ENCODE measurements at regions not wholly inside any gene's neighbourhood (a gene's known extent, or its start where the extent isn't known, plus 50 kb on each side); places are given as distances from the start of the nearest gene placed in this dataset.

DNA sequence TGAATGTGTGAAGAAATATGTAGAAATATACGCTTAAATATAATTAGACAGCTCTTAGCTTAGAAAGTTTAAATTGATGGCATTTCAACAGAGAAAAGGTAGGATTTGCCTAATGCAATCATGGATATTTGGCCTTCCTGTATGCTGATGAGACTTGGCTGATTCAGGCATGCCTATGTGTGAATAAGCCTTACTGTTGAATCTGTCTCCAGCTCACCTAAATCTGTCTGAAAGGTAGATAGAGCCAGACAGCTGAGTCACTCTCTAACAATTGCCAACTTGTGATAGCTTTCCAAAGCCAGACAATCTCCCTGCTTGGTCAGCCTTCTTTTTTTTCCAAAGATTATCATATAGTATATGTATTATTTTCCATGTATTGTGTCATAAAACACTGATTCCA lies 92.8 kb upstream of the FLRT2 start:
- DNase-seq (ENCODE audit: low read depth, low spot score) = no peak

DNA sequence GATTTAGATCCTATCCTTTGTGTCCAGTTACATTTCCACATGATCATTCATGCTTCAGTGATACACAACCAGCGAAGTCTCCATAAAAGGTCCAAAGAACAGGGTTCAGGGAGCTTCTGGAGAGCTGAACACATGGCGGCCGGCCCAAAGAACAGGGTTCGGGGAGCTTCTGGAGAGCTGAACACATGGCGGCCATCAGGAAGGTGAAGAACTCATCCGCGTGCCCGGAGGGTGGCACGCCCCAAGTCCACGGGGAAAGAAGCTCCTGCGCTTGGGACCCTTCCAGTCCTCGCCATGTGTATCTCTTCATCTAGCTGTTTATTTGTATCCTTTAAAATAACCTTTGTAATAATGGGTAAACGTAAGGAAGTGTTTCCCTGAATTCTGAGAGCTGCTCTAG lies 91.9 kb upstream of the FLRT2 start:
- DNase-seq (ENCODE audit: low read depth, low spot score) = no peak

DNA sequence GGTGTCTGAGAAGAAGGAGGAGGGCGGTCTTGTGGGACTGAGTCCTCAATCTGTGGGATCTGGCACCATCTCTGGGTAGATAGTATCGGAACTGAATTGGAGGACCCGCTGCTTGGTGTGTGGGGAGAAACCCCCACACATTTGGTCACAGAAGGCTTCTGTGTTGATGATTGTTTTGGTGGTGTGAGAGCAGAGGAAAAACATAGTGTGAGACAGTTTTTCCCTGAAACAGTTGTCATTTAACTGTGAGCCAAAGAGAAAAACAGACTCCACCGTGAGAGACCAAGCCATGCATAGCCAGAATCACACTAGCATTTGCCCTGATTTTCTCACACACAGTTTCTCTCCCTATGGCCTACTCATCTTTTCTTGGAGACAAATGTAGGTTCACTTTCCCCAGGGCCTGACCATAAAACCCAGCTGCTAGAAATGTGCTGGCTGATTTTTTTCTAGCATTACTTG lies 91.4 kb upstream of the FLRT2 start:
- DNase-seq (ENCODE audit: low read depth, low spot score) = no peak

GRCh38 chr14:85439696-85440328 lies 90.1 kb upstream of the FLRT2 start:
- DNase-seq (ENCODE audit: low read depth, low spot score) = no peak

DNA sequence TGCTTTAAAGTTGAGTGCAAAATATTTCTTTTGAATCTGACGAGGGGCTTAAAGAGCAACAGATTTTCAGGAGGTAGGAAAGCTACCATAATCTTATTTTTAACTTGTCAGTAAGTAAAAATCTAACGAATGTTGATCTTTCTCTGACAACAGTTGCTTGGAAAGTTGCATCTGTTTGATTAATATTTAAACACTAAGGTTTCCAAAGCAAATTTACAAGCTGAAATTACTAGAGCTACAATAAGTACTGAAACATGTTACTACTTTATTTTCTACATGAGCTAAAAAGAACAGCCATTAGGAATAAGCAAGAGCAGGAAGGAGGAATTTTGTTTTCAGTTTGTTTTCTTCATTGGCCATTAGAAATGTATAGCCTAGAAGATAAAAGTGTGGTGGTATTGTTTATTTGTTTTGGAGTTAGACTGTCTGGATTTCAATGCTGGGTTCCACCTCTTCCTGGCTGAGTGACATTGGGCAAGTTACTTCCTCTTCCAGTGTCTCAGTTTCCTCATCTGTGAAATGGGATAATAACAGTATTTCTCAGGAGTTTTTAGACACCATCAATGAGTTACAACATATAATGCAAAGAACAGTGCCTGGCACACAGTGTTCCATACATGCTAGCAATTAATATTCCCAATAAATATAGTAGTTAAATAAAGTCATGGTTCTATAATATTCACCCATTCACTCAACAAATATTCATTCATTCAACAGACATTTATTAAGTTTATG lies 87.9 kb upstream of the FLRT2 start:
- DNase-seq (ENCODE audit: low read depth, low spot score) = no peak

DNA sequence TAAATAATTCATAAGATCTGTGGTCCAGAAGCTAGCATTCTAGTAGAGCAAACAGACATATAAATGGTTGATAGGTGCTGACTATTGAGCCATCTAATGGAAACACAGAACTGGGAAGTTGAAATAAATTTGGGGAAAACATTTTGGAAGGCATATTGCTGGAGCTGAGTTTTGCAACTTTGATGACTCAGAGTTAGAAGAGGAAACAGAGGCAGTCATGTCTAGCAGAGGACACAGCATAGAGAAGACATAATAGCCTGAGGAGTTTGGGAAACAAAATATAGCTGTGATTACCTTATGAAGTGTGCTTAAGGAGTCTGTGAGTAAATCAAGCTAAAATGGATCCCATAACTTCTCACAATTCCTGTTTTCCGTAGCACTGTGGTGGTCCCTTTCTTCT lies 86.9 kb upstream of the FLRT2 start:
- no peak for DNase-seq (ENCODE audit: low read depth, low spot score)

DNA sequence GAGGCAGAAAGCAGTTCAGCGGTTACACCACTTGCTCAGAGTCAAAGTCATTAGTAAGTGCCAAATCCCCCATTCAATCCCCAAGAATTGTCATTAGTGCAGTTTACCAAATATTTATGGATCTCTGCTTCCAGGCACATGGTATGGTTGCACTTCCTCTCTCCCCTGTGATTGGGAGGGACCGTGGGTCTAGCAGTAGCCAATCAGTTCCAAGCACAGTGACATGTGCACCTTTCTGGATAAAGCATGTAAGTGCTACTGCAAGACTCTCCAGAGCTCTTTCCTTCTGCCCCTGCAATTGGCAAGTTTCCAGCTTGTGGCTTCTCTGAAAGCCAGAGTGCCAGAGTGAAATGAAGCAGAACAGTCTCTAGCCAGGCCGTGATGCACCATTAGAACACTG lies 85.3 kb upstream of the FLRT2 start:
- no peak for DNase-seq (ENCODE audit: low read depth, low spot score)

GRCh38 chr14:85445151-85445795 lies 84.7 kb upstream of the FLRT2 start:
- DNase-seq (ENCODE audit: low read depth, low spot score) = no peak

- no peak for DNase-seq (ENCODE audit: low read depth, low spot score)
These were observed 82.1 kb upstream of the FLRT2 start for GRCh38 chr14:85447883-85448282.

GRCh38 chr14:85451421-85451820 lies 78.5 kb upstream of the FLRT2 start:
- DNase-seq (ENCODE audit: low read depth, low spot score) = no peak

- DNase-seq (ENCODE audit: low read depth, low spot score) = no peak
These were observed 76.3 kb upstream of the FLRT2 start for GRCh38 chr14:85453401-85454225.

DNA sequence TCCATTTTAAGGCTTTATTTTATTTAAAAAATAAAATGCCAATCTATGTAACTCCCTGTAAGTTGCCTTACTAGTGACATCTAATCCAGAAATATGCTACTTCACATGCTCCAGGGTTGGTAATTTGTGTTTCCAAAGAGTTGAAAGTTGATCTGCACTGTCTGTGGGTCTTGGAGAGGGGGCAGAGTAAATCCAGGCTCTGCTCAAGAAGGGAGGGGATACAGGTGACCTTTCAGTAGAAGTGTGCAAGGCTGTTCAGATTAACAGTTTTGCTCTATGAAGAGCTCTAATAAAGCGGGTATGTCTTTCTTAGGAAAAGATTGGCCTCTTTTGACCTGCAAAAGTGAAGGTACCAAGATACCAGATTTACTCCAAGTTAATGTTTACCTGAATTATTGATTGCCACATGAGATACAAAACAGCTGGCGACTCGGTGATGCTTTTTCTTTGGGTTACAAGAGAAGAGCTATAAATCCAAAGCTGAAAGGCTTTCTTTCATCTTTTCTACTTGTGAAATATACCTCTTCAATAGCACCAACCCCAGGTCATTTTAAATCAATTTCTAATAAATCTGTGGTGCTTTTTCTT lies 75.6 kb upstream of the FLRT2 start:
- no peak for DNase-seq (ENCODE audit: low read depth, low spot score)

DNA sequence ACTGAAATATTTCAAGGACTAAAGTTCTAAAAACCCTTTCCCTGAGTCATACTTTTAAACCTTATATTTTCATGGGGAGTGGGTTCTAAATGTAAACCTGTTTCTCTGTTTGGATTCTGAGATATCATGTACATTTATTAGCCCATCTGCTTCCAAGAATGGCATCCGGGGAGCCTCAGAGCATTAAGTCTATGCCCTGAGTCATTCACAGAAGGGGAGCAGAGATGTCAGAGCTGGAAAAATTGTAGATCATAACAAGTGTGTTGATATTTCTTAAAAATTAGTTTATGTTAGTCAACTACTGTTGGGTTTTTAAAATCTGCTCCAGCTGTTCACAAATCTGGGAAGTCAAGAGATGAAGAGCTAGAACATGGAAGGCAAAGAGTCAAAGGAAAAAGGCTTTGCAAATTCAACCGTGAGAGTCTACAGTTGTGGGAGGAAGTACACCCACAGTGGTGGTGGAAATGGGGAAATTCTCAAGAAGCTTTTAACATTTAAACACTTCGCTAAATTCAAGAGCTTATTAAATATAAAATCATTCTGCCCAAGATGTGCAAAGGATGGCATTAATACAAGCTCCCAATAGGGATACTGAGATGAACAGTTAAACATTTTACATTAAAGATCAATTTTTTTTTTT lies 70.5 kb upstream of the FLRT2 start:
- no peak for DNase-seq (ENCODE audit: low read depth, low spot score)

GRCh38 chr14:85461432-85462133 lies 68.4 kb upstream of the FLRT2 start:
- no peak for DNase-seq (ENCODE audit: low read depth, low spot score)

DNA sequence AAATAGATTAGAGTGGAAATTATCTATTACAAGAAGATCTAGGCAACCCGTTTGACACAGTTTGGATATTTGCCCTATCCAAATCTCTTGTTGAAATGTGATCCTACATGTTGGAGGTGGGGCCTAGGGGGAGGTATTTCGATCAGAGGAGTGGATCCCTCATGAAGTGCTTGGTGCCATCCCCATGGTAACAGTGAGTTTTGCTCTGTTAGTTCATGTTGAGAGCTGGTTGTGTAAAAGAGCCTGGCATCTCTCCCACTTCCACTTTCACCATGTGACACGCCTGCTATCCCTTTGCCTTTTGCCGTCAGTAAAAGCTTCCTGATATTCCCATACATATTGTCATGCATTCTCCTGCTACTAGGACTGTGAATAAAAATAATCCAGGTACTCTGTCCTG lies 66.4 kb upstream of the FLRT2 start:
- DNase-seq (ENCODE audit: low read depth, low spot score) = no peak

GRCh38 chr14:85464135-85464895 lies 65.6 kb upstream of the FLRT2 start:
- DNase-seq (ENCODE audit: low read depth, low spot score) = no peak

DNA sequence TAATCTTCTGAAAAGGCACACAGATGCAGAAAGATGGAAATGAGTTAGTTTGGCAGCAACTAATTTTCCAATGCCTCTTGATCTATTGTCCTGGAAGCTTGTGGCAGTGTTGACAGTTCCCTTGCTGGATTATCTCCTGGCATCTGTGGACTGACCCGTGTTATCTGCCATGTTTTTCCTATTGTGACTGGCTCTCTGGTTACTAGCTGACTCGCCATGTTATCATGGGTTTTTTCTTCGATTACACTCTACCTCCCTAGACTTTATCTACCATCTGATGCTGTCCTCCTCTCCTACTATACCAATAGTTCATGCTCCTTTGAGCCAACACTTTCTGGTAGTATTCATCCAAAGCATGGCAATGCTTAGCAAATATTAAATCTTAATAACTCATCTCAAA lies 63.3 kb upstream of the FLRT2 start:
- DNase-seq (ENCODE audit: low read depth, low spot score) = no peak

DNA sequence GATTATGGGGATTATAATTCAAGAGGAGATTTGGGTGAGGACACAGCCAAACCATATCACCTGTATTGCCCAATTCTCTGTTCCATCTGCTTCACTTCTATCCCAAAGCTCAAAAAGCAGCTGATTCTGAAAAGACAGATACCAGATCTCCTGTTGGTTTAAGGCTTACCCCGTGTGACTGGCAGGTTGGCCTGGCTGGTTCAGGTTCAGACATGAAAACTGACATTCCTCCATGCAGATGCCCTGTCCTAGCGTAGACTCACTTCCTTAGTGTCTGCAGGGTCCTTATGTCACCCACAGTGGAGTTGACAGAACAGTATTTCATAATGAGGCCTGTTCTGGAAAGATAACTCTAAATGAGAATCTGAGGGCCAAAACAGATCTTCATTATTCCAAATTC lies 61.1 kb upstream of the FLRT2 start:
- no peak for DNase-seq (ENCODE audit: low read depth, low spot score)

DNA sequence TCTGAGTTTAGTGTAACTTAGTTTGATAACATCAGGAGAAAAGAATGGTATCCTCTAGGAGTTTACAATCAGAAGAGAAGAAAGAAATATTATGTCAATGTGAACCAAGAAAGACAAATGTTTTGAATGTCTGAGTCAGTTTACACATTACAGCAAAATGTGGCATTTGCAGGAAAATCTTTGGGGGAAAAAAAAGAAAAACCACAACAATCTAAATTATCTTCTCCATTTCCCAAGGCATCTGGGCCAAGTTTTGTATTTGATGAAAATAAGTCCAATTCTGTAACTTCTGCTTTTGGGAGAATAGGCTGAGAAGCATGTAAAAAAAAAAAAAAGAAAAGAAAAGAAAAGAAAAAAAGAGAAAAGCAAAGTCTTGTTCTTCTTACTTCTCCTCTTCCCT lies 58.8 kb upstream of the FLRT2 start:
- no peak for DNase-seq (ENCODE audit: low read depth, low spot score)

GRCh38 chr14:85471744-85472143 lies 58.2 kb upstream of the FLRT2 start:
- DNase-seq (ENCODE audit: low read depth, low spot score) = peak; percentile 100
